ENCODE measurements at regions not wholly inside any gene's neighbourhood (a gene's known extent, or its start where the extent isn't known, plus 50 kb on each side); places are given as distances from the start of the nearest gene placed in this dataset.

DNA sequence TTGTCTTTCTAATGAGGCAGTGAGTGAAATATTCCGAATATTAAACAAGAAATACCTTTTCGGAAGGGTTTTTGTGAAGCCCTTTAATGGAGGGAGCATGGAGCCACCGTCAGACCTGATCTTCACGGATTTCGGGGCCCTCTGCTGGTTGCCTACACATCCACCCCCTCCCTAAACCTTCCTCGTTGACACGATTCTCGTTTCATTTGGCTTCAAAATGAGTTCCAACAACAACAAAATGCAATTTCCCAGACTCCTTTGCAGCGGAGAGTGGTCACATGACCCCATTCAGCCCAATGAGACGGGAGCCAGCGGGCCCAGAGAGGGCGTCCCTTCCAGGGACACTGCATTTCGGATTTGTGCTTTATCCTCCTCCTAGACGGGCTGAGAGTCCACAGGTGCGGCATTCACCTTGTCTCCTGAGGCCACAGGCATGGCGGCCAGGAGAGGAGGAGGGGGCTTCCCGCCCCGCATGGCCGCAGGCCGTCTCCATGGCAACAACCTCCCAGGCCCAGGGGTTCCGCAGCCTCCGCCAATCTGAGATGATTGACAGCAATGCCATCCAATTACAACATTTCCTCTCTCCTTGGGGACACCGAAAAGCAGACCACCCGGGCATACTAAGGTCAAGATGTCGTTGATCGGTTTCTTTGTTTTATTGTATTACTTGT lies 259.8 kb downstream of the C16orf95 start:
- TF ChIP-seq, protein P1, sequence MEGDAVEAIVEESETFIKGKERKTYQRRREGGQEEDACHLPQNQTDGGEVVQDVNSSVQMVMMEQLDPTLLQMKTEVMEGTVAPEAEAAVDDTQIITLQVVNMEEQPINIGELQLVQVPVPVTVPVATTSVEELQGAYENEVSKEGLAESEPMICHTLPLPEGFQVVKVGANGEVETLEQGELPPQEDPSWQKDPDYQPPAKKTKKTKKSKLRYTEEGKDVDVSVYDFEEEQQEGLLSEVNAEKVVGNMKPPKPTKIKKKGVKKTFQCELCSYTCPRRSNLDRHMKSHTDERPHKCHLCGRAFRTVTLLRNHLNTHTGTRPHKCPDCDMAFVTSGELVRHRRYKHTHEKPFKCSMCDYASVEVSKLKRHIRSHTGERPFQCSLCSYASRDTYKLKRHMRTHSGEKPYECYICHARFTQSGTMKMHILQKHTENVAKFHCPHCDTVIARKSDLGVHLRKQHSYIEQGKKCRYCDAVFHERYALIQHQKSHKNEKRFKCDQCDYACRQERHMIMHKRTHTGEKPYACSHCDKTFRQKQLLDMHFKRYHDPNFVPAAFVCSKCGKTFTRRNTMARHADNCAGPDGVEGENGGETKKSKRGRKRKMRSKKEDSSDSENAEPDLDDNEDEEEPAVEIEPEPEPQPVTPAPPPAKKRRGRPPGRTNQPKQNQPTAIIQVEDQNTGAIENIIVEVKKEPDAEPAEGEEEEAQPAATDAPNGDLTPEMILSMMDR (tag by site-specific recombination; IDR thresholded peaks at IDR 0.05) = no peak
- no peak for TF ChIP-seq ZNF785 (tag by site-specific recombination; IDR thresholded peaks at IDR 0.05)
